Suppressor macrophage treated with lipopolysaccharide for 4 hours (primary cell): ENCODE measurements at regions not wholly inside any gene's neighbourhood (a gene's known extent, or its start where the extent isn't known, plus 50 kb on each side); places are given as distances from the start of the nearest gene placed in this dataset.
"Not testable (repeated sequence)": the region's sequence is repeated elsewhere in the genome, so short reads cannot be mapped to it uniquely, and the experiment has no call there.

Source experiments
- DNase-seq: peaks from one replicate; pipeline ENCODE4 v3.0.0-alpha.2; 2020

DNA sequence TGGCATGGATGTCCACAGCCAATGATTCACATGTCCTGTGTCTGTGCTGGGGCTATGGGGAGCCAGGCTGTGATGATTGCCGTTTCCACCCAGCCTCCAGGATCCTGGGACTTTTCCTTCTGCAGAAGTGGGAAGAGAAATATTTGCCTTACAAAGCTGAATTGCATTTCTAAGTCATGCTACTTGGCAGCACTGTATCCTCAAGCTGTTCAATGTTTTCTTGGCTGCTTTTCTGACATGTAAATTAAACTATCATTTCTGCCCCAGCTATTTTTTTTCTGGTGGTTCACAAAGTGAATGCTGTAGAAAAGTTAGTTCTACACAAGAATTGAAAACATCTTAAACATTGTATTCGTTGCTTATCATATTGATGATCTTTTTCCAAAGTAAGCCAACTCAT, 51.9 kb upstream of the TCERG1L start:
- no peak for DNase-seq

DNA sequence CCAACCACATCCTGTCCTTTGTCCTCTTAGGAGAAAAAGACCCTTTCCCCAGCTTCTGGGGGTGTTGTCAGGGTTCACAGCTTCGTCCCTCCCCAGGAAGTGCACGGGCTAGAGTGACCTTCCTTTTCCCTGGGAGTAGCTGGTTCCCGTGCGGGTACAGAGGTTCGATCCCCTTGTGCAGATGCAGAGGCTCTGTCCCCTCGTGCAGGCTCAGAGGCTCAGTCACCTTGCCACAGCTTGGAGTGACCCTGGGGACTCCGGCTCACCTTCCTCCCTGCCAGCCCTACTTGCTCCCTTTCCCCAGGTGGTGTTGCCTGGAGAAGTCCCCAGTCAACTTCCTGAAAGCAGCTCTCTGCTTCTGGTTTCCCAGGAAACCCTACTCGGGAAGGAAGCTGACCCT, 60.0 kb upstream of the TCERG1L start:
- DNase-seq = no peak

DNA sequence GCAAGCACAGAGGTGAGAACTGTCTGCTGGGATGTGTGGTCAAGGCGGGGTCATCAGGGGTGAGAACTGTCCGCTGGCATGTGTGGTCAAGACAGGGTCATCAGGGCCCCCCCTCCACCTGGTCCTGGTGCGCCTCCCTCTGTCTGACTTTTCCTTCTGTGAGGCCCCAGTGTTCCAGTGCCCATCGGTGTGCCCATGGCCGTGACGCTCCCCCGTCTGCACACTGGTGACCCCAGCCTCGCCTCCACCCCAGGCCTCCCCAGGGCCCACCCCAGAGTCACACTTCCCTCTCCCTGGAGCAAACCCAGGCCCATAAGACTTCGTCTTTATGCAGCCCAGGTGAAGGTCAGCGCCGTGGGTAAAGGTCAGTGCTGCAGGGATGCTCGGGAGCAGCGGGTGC, 70.1 kb upstream of the TCERG1L start:
- DNase-seq = no peak

DNA sequence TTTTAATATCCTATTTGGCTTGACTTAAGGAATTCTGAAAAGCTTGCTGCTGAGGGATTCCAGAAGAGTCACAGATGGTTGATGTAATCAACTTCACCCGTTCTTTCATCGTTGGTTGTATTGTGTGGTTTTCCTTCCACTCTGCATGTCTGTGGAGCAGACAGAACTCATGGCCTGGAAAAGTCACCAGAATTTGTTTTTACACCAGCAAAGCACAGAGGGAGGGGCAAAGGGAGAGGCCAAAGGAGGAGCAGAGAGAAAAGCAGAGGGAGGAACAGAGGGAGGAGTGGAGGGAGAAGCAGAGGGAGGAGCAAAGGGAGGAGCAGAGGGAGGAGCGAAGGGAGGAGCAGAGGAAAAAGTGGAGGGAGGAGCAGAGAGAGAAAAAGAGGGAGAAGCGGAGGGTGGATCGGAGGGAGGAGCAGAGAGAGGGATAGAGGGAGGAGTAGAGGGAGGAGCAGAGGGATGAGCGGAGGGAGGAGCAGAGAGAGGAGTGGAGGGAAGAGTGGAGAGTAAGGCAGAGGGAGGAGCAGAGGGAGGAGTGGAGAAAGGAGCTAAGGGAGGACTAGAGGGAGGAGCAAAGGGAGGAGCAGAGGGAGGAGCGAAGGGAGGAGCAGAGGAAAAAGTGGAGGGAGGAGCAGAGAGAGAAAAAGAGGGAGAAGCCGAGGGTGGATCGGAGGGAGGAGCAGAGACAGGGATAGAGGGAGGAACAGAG, 73.8 kb upstream of the TCERG1L start:
- not testable (repeated sequence) for DNase-seq

DNA sequence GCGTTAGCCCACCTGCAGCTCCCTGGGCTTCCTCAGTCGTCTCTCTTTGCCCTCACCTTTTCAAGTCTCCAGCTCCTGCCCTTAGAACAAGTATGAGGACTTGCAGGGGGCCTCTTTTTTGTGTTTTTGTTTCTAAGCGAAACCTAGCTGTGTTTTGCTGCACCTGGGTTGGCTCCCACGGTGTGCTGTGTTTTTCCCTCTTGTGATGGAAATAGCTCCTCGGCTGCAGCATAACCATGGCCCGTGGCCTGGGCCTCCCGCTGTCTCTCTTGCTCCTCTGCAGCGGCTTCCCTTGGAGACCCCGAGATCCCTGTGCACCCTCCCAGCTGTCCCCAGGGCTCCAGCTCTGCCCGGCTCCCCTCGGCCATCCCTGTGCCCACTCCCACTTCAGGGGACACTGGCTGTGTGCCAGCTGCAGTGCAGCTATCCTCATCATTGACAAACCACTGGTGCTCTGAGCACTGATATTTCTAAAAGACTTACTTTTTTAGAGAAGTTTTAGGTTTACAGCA, 75.6 kb upstream of the TCERG1L start:
- no peak for DNase-seq

DNA sequence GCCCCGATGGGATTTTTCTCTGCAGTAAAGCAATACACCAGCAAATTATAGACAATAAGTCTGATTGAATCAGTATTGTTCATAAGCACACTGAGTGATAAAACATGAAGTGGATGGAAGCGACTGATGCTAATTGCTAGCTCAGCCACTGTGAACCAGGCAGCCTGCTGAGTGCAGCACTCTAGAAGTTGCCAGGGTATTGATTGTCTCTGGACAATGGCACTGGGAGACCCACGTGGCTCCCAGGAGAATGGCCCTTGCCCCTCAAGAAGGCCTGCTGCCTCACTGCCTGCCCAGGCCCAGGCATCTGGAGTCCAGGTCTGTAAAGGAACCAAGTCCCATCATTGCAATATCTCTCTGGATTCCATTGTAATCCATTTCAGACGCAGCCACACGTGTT, 80.4 kb upstream of the TCERG1L start:
- no peak for DNase-seq

DNA sequence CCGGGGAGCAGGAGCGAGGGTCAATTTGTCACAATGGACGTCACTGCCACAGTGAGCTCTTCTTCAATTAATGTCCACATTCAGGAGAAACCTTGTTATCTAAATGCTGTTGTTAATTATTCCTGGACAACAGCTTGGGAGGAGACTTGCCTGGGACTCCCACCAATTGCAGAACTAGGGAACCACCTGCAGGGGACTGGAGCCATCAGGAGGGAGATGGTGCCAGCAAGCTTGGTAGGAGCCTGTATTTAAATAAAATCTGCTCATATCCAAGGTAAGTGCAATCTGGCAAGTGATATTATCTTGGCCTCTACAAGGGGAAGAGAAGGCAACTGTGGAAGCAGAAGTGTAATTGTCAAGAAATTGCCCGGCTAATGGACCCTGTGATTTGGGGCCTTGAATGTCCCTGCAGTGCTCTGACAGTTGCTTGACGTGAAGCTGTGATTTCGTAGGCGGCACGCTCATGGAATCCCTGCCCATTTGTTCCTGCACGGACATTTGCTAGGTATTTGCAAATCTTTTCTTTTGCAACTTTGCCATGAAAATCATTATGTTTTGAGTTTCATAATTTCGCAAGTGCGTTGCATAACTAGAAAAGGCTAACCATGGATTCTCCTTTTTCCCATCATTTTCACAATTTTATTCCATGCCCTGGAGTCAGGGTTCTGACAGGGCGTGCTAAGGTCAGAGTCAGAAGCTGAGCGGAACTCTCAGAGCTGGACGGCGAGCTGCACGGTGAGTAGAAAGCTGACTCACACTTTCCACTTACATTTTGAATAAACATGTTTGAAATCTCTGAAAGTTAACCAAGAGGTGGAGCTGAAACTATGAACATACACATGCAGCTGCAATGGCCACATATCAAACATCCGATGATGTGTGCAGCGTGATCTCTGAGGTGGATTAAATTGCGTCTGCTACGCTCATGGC, 84.9 kb upstream of the TCERG1L start:
- DNase-seq = no peak

DNA sequence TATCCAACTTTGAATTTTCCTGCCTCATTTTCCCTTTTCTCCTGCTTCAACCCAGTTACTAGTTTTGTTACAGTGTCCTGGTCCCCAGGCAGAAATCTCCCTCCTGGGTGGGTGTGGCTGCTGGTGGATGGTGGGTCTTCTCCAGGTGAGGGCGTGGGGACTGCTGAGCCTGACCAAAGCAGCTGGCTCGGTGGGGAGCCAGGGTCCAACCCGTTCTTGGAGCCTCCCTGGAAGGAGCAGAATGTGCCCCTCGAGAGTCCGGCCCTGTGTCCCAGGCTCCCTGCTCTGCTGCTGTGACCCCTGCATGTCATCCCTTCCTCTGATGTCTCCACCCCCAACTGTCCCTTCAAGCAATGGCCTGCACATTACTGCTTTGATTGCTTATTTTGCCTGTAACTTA, 86.6 kb upstream of the TCERG1L start:
- no peak for DNase-seq

DNA sequence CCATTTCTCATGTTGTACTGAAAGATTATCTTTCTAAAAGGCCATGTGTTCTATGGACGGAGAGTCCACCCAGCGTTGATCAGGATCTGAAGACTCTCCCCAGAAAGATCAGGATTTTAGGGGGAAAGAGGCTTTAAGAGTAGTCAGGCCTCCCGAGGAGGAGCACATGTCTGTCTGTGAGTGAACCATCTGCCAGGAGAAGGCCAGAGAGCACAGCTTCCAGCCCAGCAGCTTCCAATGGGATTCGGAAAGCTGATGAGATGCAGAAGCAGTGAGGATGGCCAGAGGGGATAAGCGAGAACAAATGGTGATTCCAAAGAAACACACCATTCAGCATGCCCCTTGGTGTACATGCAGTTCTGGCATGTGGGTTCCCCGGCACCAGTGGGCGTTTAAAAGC, 88.5 kb upstream of the TCERG1L start:
- DNase-seq = no peak

DNA sequence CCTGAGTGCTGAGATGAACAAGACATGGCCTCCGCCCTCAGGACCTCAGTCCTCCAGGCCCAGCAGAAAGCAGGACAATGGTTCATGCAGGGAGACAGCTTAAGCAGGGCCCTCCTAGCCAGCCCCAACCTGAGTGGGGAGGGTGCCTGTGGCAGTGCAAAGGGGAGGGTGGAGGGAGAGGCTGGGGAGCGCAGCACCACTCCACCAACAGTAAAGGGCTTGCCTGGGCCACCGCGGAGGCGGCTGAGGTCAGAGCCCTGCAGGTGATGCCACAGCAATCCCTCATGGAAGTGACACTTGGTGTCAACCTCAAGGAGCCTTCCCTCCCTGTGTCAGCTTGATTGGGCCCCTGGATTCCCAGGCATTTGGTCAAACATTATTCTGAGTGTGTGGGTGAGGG, 89.0 kb upstream of the TCERG1L start:
- no peak for DNase-seq

DNA sequence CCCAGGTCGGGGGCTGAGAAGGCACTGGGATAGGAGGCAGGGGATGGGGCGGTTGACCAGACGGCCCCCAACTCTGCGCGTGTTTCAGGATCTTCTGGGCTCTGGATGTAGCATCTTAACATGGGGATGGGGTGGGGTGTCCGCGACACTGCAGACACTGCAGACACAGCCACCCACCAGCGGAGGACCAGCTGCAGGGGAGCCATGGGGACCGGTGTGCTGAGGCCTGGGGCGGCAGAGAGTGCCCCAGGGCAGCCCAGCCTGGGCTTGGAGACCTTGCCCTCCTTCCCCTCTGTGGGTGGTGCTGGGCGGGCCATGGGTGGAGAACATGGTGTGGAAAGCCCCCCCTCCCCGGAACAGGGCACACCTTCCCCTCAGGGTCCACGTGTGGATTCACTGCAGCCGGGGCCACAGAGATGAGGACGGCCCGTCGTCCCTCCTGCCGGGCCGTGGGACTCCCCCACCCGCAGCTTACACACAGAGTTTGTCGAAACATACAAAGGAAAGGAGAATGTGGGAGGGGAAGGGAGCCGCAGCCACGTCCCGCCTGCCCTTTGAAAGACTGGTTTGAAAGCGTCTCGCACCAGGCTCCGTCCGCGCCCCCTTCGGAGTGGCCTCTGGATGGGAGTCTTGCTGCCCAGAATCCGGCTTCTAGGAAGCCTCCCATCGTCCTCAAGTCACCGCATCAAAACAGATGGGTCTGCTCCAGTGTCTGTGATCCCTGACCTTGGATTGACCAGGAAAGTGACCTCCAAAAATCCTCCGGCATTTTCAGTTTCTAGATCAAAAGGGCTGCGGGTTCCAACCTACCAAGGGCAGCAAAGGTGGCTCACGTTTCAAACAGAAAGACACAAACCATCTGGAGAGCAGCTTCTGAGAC, 91.5 kb upstream of the TCERG1L start:
- DNase-seq = no peak

DNA sequence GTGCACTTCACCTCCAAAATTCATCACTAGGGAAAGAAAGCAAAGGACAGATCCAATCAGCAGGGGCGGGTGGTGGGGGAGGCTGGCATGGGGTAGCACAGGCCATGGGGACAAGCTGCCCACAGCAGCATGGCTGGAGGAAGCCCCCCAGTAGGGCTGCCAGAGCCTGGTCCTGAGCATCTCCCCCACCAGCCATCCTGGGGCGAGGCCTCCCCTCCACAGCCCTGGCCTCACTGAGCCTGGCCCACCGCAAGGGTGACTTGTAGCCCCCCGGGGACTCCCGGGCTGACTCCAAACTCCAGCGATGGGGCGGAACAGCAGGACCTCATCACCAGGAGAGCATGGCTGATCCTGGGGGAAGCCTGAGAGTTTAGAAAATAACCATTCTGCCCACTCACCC, 92.4 kb upstream of the TCERG1L start:
- DNase-seq = no peak

DNA sequence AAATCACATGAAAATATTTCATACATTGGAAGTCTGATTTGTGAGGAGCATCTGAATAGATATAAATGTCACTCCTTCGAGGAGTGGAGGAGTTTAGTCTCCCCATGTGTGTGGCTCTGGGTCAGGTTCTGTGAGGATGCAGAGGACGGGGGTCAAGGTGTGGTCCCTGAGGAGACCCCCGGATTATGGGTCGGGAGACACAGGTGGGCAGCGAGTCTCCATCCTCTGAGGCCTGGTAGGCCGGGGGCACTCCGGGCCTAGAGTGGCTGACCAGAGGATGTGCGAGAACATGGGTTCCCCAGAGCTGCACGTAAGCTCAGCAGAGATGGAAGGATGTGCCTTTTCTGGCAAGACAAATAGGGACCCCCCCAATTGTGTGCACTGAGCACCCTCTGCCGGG, 93.4 kb upstream of the TCERG1L start:
- DNase-seq = no peak

DNA sequence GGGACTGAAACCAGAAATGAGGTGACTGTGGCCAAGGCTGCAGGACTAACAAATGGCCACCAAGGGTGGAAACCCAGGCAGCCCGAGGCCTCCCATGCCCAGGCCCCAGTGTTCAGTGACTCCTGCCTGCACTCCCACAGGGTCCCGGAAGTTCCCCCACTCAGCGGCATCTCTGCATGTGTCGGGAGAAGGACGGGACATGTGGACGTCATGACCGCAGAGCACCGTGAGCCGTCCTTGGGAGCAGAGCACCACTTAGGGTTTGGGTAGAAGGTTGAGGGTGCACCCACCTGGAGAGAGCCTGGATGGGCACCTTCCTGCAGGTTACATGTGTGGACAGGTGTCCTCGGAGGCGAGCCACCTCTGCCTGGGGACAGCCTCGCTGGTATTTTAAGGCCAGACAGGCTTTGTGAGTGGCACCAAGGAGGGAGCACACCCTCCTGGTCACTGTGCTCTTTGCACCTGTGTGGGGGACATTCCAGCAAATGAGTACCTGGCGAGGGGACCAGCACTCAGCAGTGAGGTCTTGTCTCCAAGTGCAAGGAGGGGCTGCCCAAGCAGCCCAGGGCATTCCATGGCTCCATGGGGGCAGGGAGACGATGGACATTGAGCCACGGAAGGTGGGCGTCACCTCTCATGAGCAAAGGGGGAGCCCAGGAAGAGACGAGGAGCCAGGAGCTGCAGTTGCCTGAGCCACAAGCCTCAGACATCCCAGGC, 95.3 kb upstream of the TCERG1L start:
- DNase-seq = no peak

DNA sequence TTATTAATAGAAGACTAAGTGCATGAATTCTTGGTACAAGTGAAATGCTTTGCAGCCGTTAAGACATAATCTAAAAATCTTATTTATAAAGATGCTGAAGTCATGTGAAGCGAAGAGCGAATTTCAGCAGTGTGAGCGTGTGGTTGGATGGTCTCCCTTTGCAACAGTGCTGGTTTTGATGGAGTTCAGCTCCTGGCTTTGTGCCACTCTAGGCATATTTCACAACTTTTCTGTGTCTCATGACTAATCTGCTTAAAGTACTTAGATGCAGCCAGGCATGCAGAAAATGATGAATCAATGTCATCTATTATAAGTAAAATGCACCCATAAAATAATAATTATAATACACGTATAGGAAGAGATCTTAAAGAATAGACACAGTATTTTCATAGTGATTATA, 107.2 kb upstream of the TCERG1L start:
- DNase-seq = no peak

DNA sequence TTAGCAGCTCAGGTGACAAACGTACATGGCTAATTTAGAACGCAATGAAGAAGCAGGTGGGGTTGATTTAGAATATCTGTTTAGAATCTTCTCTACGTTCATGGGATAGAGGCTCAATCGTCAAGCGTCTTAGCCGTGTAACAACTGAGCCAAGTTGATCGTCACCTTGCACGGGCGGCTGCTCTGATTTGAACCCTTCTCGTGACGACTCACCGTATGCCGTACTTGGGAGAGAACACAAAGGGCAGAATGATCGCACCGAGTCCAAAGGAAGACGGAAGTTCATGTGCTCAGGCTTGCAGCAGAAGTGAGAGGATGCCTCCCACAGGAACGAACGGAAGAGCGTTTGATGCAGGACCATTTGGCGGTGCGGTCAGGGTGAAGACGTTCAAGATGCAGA, 108.3 kb upstream of the TCERG1L start:
- DNase-seq = no peak

DNA sequence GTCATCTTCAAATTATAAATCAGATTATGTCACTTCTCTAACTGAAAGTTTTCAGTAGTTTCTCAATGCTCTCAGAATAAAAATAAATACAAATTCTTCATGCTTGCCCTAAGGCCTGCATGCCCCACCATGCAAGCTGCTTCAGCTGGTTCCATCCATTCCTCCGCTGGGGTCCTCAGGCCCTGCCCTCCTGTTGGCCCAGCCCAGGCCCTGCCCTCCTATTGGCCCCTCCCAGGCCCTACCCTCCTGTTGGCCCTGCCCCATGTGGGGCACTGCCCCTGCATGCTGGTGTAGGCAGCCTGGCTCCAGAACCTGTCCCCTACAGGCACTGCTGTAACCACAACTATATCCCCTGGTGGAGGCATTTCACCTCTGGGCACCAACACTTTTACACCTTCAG, 109.3 kb upstream of the TCERG1L start:
- DNase-seq = no peak

DNA sequence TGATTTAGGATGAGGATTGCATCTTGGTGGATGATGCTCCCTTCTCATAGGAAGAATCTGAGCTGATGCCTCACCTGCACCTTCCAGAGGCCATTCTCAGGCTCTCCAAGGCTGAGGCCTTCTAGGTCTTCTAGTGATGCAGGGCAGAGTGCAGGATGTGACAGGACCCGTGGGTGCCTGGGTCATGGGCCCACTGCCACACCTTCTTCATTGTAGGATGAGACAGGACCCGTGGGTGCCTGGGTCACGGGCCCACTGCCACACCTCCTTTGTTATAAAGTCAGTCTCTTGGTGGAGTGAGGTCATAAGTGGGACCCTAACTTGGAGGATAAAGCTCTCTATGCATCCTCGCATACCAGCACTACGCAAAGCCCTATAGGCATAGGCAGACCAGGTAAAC, 109.9 kb upstream of the TCERG1L start:
- DNase-seq = no peak

DNA sequence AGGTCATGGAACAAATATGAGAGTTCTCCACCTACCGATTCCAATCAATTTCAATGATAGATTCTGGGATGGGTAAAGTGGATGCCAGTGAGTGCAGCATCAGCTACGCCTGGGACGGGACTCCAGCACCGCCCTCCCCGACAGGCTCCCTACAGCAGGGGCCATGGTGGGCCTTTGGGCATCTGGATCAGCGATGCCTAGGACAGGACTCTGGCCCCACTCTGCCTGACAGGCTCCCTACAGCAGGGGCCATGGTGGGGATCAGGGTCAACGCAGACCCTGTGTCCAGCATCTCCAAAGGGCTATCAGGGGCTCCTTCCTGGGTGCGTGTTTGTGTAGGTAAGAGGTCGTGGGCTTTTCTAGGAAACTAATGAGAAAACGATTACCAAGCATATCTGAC, 111.2 kb upstream of the TCERG1L start:
- DNase-seq = no peak

DNA sequence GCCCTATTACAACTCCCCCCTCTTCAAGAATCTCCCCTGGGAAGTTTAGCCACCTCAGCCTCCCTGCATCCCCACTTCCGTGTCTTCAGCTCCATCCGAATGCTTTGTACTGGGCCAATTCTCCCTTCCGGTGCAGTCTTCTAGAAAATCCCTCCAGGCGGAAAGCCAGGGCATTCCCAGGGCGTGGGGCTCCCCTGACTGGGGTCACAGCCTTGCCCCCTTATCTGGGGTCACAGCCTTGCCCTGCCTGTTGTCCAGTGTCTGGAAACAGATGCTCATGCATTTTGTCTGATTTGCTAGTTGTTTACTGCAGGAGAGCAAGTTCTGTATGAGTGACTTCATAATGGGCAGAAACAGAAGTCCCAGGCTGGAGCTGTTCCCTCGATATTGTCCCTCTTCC, 112.5 kb upstream of the TCERG1L start:
- DNase-seq = no peak

DNA sequence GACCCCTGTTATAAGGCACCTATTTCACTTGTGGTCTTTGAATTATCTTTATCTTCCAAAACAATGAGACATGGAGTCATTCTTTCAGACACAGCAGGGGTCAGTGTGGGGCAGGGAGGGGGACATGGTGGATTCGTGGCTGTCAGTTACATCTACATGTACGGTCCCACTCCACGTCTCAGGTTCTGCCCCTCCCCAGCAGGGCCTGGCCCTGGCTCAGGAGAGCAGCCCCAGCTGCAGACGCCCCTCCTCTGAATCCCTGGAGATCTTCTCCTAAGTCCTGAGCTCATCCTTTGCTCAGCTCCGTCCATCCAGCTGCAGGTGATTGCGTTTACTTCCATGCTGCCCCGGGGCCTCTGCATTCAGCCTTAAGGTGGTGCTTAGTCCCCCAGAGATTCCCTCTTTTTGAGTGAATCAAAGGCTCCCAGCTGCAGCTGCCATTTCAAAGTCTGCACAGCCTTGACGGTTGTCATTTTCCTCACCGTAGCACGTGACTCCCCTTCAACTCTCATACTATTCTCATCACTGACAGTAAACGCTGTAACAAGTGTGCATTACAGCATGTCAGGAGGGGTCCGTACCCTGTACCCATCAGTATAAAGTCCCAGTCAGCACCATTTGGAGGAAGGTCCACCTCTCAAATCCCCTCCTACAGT, 113.4 kb upstream of the TCERG1L start:
- DNase-seq = no peak
